Endothelial cell of umbilical vein (primary cell): ENCODE measurements at regions not wholly inside any gene's neighbourhood (a gene's known extent, or its start where the extent isn't known, plus 50 kb on each side); places are given as distances from the start of the nearest gene placed in this dataset.

Source experiments
- EZH2 ChIP-seq: IDR thresholded peaks from 2 replicates; pipeline ENCODE4 v1.6.1; 2012; ENCODE audit warnings: borderline replicate concordance, low read depth, mild to moderate bottlenecking, moderate library complexity, low read length, inconsistent platforms; ENCODE audit not compliant: severe bottlenecking
- FOS ChIP-seq: IDR thresholded peaks from 2 replicates; pipeline ENCODE4 v1.6.1; 2011; ENCODE audit warnings: mild to moderate bottlenecking, low read length, moderate library complexity, borderline replicate concordance; ENCODE audit not compliant: insufficient read depth
- GATA2 ChIP-seq: IDR thresholded peaks from 2 replicates; pipeline ENCODE4 v1.7.0; 2011; ENCODE audit warnings: low read depth, mild to moderate bottlenecking, moderate library complexity, mixed read lengths, low read length; ENCODE audit not compliant: insufficient read length, insufficient read depth
- JUN ChIP-seq: IDR thresholded peaks from 2 replicates; pipeline ENCODE4 v1.6.1; 2011; ENCODE audit warnings: borderline replicate concordance, low read depth; ENCODE audit not compliant: insufficient read length, insufficient read depth
- MYC ChIP-seq: IDR thresholded peaks from one replicate; pipeline ENCODE4 v1.6.1; 2011; ENCODE audit warnings: mild to moderate bottlenecking, low read depth, low read length
- POLR2A ChIP-seq: IDR thresholded peaks from 2 replicates; pipeline ENCODE4 v1.6.1; 2012; ENCODE audit warnings: low read depth, mild to moderate bottlenecking, control low read depth, low read length
- POLR2AphosphoS5 ChIP-seq: IDR thresholded peaks from 2 replicates; pipeline ENCODE4 v1.6.1; 2012; ENCODE audit warnings: low read depth, mild to moderate bottlenecking, control low read depth, low read length, moderate library complexity; ENCODE audit not compliant: insufficient read depth
- TF ChIP-seq, protein P1 (sequence below), 2 donors: IDR thresholded peaks; 1 replicate in 1 of 2; 2 replicates in 1 of 2; pipeline ENCODE4 v1.5.1; 2011; ENCODE audit warnings: low read length in 2 of 2, mild to moderate bottlenecking in 2 of 2, moderate library complexity in 2 of 2, control low read depth in 1 of 2, inconsistent platforms in 1 of 2, low read depth in 1 of 2; ENCODE audit not compliant: insufficient read depth in 1 of 2; ENCODE audit errors: extremely low read depth in 1 of 2
- TF ChIP-seq, protein P2 (sequence below): IDR thresholded peaks from 2 replicates; pipeline ENCODE4 v1.6.1; 2011; ENCODE audit not compliant: insufficient read depth, insufficient read length

DNA sequence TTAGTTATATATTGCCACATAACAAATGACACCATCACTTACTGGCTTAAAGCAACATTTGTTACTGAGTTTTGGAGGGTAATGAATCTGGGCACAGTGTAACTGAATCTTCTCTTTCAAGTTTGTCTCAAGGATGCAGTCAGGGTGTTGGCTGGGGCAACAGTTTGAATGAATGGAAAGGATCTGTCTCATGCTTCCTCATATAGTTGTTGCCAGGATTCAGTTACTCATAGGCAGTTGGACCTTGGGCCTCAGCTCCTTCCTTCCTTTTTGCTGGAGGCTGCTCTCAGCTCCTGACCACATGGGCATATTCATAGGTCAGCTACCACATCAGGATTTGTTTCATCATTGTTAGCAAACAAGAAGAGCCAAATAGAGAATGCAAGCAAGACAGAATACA, 466.1 kb upstream of the MC4R start:
- TF ChIP-seq, protein P1, sequence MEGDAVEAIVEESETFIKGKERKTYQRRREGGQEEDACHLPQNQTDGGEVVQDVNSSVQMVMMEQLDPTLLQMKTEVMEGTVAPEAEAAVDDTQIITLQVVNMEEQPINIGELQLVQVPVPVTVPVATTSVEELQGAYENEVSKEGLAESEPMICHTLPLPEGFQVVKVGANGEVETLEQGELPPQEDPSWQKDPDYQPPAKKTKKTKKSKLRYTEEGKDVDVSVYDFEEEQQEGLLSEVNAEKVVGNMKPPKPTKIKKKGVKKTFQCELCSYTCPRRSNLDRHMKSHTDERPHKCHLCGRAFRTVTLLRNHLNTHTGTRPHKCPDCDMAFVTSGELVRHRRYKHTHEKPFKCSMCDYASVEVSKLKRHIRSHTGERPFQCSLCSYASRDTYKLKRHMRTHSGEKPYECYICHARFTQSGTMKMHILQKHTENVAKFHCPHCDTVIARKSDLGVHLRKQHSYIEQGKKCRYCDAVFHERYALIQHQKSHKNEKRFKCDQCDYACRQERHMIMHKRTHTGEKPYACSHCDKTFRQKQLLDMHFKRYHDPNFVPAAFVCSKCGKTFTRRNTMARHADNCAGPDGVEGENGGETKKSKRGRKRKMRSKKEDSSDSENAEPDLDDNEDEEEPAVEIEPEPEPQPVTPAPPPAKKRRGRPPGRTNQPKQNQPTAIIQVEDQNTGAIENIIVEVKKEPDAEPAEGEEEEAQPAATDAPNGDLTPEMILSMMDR (IDR thresholded peaks at IDR 0.05; ENCODE audit: extremely low read depth in 1 of 2, insufficient read depth in 1 of 2, low read depth in 1 of 2, low read length in 2 of 2), result no peak
- TF ChIP-seq EZH2, result no peak
- TF ChIP-seq POLR2AphosphoS5, result peak; percentile 74
- TF ChIP-seq, protein P2, sequence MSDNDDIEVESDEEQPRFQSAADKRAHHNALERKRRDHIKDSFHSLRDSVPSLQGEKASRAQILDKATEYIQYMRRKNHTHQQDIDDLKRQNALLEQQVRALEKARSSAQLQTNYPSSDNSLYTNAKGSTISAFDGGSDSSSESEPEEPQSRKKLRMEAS, result no peak
- TF ChIP-seq GATA2, result peak; percentile 50
- TF ChIP-seq POLR2A, result peak; percentile 28
- peak; percentile 50 for TF ChIP-seq JUN
- TF ChIP-seq FOS, result peak; percentile 86
- TF ChIP-seq MYC, result no peak
